SH-SY5Y (cell line): ENCODE measurements at regions not wholly inside any gene's neighbourhood (a gene's known extent, or its start where the extent isn't known, plus 50 kb on each side); places are given as distances from the start of the nearest gene placed in this dataset.

ENCODE experiments used
- GATA2 ChIP-seq: IDR thresholded peaks from 2 replicates; pipeline ENCODE4 v1.6.1; 2011; ENCODE audit warnings: mild to moderate bottlenecking, low read depth, low read length
- GATA3 ChIP-seq: IDR thresholded peaks from 2 replicates; pipeline ENCODE4 v1.6.1; 2011; ENCODE audit warnings: low read depth, mild to moderate bottlenecking, low read length, moderate library complexity

DNA sequence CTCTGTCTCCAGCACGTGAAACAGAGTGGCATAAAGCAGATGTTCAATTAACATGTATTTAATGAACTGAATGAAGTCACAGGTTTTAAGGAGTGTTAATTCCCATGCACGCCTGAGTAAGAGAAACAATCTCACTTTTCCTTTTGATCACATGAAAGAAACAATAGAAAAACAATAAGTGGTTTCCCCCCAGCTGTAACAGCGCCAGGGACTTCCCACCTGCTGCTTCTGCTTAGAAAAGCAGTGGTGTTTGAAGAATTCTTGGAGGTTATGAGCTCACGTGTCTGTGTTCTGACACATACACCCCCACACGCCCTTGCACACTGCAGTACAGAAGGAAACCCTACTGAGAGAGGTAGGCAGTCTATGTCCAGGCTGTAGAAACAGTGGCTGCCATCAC is 51.3 kb upstream of the FRMD4A start:
- TF ChIP-seq GATA2 (no peak), GATA3 (no peak)
